Endothelial cell (in vitro differentiated cells): ENCODE measurements at regions not wholly inside any gene's neighbourhood (a gene's known extent, or its start where the extent isn't known, plus 50 kb on each side); places are given as distances from the start of the nearest gene placed in this dataset.

Experiments
- DNase-seq: peaks from one replicate; pipeline ENCODE4 v3.0.0; 2021; ENCODE audit warnings: low spot score
- H3K27ac Mint-ChIP-seq: one replicate; pipeline ENCODE4 v1.8.0; 2021; ENCODE audit warnings: mixed read lengths, inconsistent platforms; ENCODE audit not compliant: unreplicated experiment
- H3K27me3 Mint-ChIP-seq: one replicate; pipeline ENCODE4 v1.8.0; 2021; ENCODE audit warnings: mild to moderate bottlenecking, moderate library complexity, mixed read lengths, inconsistent platforms; ENCODE audit not compliant: unreplicated experiment
- H3K36me3 Mint-ChIP-seq: one replicate; pipeline ENCODE4 v1.8.0; 2021; ENCODE audit warnings: mild to moderate bottlenecking, low read depth, mixed read lengths, inconsistent platforms; ENCODE audit not compliant: unreplicated experiment
- H3K4me1 Mint-ChIP-seq: one replicate; pipeline ENCODE4 v1.8.0; 2021; ENCODE audit warnings: mild to moderate bottlenecking, mixed read lengths, inconsistent platforms; ENCODE audit not compliant: unreplicated experiment
- H3K4me3 Mint-ChIP-seq: one replicate; pipeline ENCODE4 v1.8.0; 2021; ENCODE audit warnings: mild to moderate bottlenecking, mixed read lengths, inconsistent platforms; ENCODE audit not compliant: unreplicated experiment
- H3K9me3 Mint-ChIP-seq: one replicate; pipeline ENCODE4 v1.8.0; 2021; ENCODE audit warnings: mixed read lengths, inconsistent platforms; ENCODE audit not compliant: unreplicated experiment
- TF ChIP-seq, protein P1 (sequence below): fragments of 200-600 bp; sonication (generic); IDR thresholded peaks from one replicate; pipeline ENCODE4 v1.5.0; 2021; ENCODE audit warnings: antibody characterized with exemption; ENCODE audit not compliant: unreplicated experiment

DNA sequence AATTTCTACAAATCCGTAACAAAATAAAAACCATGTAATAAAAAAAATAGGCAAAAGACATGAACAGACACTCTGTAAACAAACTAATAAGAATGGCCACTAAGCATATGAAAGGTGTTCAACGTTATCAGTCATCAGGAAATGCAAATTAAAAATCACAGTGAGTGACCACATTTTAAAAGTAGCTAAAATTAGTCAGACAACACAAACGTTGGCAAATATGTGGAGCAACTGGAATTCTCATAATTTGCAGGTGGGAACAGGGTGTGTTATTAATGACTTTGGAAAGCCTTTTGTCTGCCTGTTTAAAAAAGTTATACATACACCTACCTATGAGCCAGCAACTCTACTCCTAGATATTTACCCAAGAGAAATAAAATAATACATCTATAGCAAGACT, 164.4 kb downstream of the RMI1 start:
- Mint-ChIP-seq H3K36me3 (no peaks in the 10 kb centered on the region), H3K4me3 (no peak overlapping the region), H3K9me3 (no peaks in the 10 kb centered on the region), H3K4me1 (peaks cover 25% of the 10 kb centered on the region), H3K27me3 (peaks cover 4% of the 10 kb centered on the region), H3K27ac (no peak overlapping the region)
- no peak for DNase-seq
- TF ChIP-seq, protein P1, sequence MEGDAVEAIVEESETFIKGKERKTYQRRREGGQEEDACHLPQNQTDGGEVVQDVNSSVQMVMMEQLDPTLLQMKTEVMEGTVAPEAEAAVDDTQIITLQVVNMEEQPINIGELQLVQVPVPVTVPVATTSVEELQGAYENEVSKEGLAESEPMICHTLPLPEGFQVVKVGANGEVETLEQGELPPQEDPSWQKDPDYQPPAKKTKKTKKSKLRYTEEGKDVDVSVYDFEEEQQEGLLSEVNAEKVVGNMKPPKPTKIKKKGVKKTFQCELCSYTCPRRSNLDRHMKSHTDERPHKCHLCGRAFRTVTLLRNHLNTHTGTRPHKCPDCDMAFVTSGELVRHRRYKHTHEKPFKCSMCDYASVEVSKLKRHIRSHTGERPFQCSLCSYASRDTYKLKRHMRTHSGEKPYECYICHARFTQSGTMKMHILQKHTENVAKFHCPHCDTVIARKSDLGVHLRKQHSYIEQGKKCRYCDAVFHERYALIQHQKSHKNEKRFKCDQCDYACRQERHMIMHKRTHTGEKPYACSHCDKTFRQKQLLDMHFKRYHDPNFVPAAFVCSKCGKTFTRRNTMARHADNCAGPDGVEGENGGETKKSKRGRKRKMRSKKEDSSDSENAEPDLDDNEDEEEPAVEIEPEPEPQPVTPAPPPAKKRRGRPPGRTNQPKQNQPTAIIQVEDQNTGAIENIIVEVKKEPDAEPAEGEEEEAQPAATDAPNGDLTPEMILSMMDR = no peak

DNA sequence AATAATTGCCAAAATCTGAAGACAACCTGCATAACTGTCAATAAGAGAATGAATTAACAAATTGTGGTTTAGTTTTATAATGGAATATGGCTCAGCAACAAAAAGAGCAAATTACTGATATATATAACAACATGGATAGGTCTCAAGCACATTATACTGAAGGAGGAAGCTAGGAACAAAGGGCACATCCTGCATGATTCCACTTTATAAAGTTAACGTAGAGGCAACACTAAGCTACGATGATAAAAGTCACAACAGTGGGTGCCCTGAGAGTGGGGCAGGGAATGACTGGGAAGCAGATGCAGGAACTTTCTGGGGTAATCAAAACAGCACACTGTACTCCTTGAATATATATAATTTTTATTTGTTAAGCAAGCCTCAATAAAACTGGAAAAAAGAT, 165.2 kb downstream of the RMI1 start:
- Mint-ChIP-seq H3K4me1 (peaks cover 30% of the 10 kb centered on the region), H3K27ac (no peak overlapping the region), H3K27me3 (peaks cover 4% of the 10 kb centered on the region), H3K4me3 (no peak overlapping the region), H3K9me3 (no peaks in the 10 kb centered on the region), H3K36me3 (no peaks in the 10 kb centered on the region)
- no peak for DNase-seq
- TF ChIP-seq, protein P1 = no peak

DNA sequence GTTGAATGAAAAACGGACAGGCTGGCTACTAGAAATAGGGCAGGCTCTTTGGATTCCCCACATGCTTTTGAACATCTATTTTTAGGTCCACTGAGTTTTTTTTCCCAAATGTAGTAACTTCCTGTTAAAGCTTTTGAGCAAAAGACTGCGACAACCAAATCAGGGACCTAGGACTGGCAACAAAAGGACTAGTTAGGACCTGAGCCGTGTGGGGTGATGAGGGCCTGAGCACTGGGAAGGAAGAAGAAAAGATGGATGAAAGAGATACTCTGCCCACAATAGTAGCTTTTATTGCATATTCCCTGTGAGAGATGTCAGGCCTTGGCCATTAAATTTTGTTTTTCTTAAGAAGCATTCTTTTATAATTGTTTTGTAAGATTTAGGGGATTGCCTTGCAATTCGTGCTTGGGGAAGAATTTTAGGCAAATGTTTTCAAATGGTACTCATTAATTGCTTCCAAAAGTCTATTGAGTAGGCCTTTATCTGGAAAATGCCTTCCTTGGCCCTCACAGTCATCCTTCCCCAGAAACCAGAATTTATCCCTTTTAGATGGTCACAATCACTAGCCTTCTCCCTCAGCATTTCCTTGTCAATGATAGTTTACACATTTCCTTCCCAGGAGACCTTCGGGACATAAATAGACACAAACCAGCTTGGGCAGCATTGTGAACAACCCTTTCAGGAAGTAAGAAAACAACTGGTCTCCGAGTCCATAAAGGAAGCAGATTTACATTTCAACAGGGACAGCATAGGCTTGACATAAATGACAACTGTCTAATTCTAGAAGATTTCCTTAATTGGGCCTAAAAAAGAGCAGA, 166.5 kb downstream of the RMI1 start:
- DNase-seq = no peak
- H3K27me3 Mint-ChIP-seq = peaks cover 2% of the 10 kb centered on the region

DNA sequence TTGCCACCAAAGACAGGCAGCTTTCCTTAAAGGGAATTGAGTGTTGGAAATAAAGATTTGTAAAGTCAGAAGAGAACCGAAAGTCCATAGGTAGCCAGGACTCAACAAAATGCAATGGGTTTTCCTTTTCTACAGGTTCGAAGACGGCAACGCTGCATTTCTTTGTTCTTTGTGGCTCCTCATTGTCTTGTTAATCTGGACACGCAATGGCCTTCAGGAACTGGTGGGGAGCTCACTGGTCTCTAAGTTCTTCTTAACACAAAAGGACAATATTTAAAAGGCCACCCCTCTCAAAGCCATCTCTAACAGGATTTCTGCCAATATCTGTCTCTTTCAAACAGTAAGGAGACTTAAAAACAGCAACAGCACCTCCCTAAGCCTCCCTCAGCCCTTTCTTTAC, 170.6 kb downstream of the RMI1 start:
- Mint-ChIP-seq H3K4me3 (no peak overlapping the region), H3K27me3 (no peaks in the 10 kb centered on the region), H3K9me3 (no peaks in the 10 kb centered on the region), H3K36me3 (no peaks in the 10 kb centered on the region), H3K27ac (no peak overlapping the region), H3K4me1 (peaks cover 50% of the 10 kb centered on the region)
- TF ChIP-seq, protein P1 = no peak
- DNase-seq = no peak

More for the DNA sequence above, 166.5 kb downstream of the RMI1 start:
- TF ChIP-seq, protein P1 = no peak
- no peaks in the 10 kb centered on the region for H3K9me3 Mint-ChIP-seq
- no peak overlapping the region for H3K4me3 Mint-ChIP-seq
- H3K36me3 Mint-ChIP-seq = no peaks in the 10 kb centered on the region
- H3K4me1 Mint-ChIP-seq = peaks cover 38% of the 10 kb centered on the region
- peak overlapping the region; percentile 93 for H3K27ac Mint-ChIP-seq

DNA sequence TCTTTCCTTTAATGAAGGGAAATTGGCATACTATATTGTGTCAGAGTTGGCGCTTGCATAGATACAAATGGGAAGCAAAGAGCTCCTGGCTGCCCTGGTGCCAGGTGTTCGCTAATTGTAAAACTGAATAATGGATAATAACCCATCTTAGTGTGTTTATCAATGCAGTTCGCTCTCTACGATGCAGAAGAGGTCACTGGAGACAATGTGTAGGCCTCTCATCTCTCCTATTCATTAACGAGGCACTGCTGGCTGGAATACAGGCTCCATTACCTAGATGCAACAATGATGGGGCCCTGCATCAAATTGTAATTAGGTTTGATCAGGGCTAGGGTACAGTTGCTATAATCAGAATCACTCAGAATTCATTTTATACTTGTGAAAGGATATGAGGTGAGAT, 171.0 kb downstream of the RMI1 start:
- Mint-ChIP-seq H3K9me3 (no peaks in the 10 kb centered on the region), H3K27me3 (no peaks in the 10 kb centered on the region), H3K4me3 (no peak overlapping the region), H3K27ac (no peak overlapping the region), H3K4me1 (peaks cover 46% of the 10 kb centered on the region), H3K36me3 (no peaks in the 10 kb centered on the region)
- TF ChIP-seq, protein P1 = no peak
- DNase-seq = no peak
